Retinal pigment epithelial cell (primary cell): ENCODE measurements at regions not wholly inside any gene's neighbourhood (a gene's known extent, or its start where the extent isn't known, plus 50 kb on each side); places are given as distances from the start of the nearest gene placed in this dataset.

ENCODE experiments used
- DNase-seq: peaks from one replicate; pipeline ENCODE4 v3.0.0-alpha.2; 2010; ENCODE audit warnings: low read depth
- H3K4me3 ChIP-seq: 2 replicates; pipeline ENCODE4 v1.5.1; 2011; ENCODE audit warnings: mild to moderate bottlenecking, low read length, control low read depth, moderate library complexity
- CTCF ChIP-seq: conservative IDR thresholded peaks from 2 replicates; pipeline ENCODE4 v1.5.1; 2011; ENCODE audit warnings: low read depth, low read length, control low read depth, inconsistent platforms

- no peak for TF ChIP-seq CTCF
- DNase-seq, result no peak
- no peak overlapping the region for H3K4me3 ChIP-seq
Observed at GRCh38 chr17:33970279-33970678, 284.8 kb upstream of the CCL2 start.

GRCh38 chr17:33972763-33973162 lies 282.3 kb upstream of the CCL2 start:
- DNase-seq, result no peak
- TF ChIP-seq CTCF, result no peak
- no peak overlapping the region for H3K4me3 ChIP-seq

GRCh38 chr17:33973491-33973890 lies 281.6 kb upstream of the CCL2 start:
- H3K4me3 ChIP-seq, result no peak overlapping the region
- no peak for DNase-seq
- no peak for TF ChIP-seq CTCF

- no peak for TF ChIP-seq CTCF
- H3K4me3 ChIP-seq, result no peak overlapping the region
- no peak for DNase-seq
Observed at GRCh38 chr17:33974276-33974675, 280.8 kb upstream of the CCL2 start.

- no peak for DNase-seq
- no peak overlapping the region for H3K4me3 ChIP-seq
- no peak for TF ChIP-seq CTCF
Observed at GRCh38 chr17:33976831-33977230, 278.3 kb upstream of the CCL2 start.

GRCh38 chr17:33977729-33978514 lies 277.2 kb upstream of the CCL2 start:
- no peak for TF ChIP-seq CTCF

GRCh38 chr17:33978889-33979288 lies 276.2 kb upstream of the CCL2 start:
- TF ChIP-seq CTCF, result no peak
- no peak overlapping the region for H3K4me3 ChIP-seq
- no peak for DNase-seq

More at GRCh38 chr17:33977729-33978514, 277.2 kb upstream of the CCL2 start:
- no peak for DNase-seq
- no peak overlapping the region for H3K4me3 ChIP-seq
